GM13976 (cell line): ENCODE measurements at regions not wholly inside any gene's neighbourhood (a gene's known extent, or its start where the extent isn't known, plus 50 kb on each side); places are given as distances from the start of the nearest gene placed in this dataset.
A peak's percentile ranks its signal among the peaks of the same experiment; 100 is the strongest.

ENCODE experiments used
- DNase-seq: peaks from one replicate; pipeline ENCODE4 v3.0.0; 2012; ENCODE audit warnings: low spot score
- CTCF ChIP-seq: IDR thresholded peaks from 2 replicates; pipeline ENCODE4 v1.5.1; 2012; ENCODE audit warnings: borderline replicate concordance, mild to moderate bottlenecking; ENCODE audit not compliant: insufficient read depth; ENCODE audit errors: extremely low read depth, missing control alignments, control extremely low read depth
- in situ Hi-C: fragments of 300-500 bp; cut with MboI; formaldehyde crosslinking; loops from one replicate; pipeline ENCODE4 v1.12.0; 2022; ENCODE audit warnings: low sequenced_read_pairs, mixed read lengths, inconsistent platforms; ENCODE audit not compliant: unreplicated experiment

DNA sequence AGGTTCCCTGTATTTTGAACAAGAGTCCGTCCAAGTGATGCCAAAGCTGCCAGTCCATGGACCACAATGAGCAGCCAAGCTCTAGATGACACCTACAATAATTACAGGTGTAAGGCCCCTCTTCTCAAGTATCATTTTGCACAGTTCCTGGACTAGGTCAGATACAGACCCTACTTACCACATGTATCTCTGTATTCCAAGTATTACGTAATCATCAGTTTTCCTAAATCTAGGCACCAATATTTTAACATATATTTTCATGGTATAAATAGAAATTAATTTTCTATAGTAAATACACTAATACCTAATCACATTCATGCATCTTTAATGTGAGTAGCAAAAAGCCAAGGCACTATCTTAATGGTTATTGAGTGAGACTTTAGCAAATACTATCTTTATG lies 157.0 kb upstream of the PRSS1 start:
- TF ChIP-seq CTCF = no peak
- in situ Hi-C loops = no loop called here
- DNase-seq = no peak

GRCh38 chr7:142590830-142591457 lies 158.3 kb upstream of the PRSS1 start:
- no peak for TF ChIP-seq CTCF
- in situ Hi-C loops = no loop called here
- DNase-seq = no peak

DNA sequence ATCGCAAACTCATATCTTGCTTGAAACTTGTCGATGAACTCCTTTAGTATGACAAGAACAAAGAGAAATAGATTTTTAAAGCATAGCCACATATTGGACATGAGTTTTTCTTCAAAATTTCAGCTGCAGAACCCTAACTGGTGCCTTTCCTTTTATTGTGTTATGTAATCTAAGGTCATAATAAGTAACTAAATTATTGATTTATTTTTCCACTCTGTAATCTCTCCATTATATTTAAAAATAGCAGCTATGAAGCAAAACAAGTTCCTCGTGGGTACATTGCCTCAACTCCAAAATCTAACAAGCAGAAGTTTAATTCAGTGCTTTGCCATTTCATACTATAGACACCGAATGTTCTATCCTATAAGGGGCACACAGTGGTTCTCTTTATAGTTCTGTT lies 159.2 kb upstream of the PRSS1 start:
- in situ Hi-C loops = no loop called here
- DNase-seq = no peak
- no peak for TF ChIP-seq CTCF

DNA sequence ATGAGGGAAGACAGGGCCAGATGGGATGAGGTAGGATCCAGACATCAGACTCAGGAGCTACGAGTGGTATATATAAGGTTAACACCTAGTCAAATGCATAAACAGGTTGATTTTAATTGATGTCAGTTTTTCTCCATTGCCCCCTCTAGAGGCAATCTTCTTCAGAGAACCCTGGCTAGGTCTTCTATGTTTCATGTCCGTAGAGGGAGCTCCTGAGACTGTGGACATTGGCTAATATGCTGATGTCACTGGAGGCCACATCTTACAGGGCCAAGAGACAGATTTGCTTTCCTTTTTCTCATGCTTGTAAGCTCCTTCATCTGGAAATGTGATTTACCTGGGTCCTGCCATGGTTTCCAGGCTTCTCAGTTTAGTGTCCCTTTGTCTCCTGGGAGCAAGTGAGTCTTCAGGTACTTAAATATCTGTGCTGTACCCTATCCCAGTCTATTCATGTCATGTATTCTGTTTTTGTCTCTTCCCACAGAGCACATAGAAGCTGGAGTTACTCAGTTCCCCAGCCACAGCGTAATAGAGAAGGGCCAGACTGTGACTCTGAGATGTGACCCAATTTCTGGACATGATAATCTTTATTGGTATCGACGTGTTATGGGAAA lies 161.6 kb upstream of the PRSS1 start:
- DNase-seq = peak; percentile 67
- in situ Hi-C loops = no loop called here

DNA sequence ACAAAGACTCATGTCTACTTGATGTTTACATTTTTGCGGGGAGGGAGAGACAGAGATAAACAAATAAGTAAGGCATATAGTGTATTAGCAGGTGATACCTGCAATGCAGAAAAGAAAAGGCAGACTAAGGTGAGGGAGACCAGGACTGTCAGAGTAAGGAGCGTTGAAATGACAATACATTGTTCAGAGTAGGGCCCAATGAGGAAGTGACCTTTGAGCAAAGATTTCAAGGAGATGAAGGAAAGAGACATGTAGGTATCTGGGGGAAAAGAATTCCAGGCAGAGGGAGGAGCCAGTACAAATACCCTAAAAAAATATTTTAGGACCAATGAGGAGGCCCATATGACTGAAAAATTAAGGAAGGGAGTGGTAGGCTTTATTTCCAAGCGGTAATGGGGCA lies 162.7 kb upstream of the PRSS1 start:
- DNase-seq = no peak
- no peak for TF ChIP-seq CTCF
- in situ Hi-C loops = no loop called here

More for the DNA sequence above, 161.6 kb upstream of the PRSS1 start:
- peak; percentile 69 for TF ChIP-seq CTCF

GRCh38 chr7:142585425-142585824 lies 163.8 kb upstream of the PRSS1 start:
- in situ Hi-C loops = no loop called here
- DNase-seq = no peak
- TF ChIP-seq CTCF = peak; percentile 23
